ENCODE measurements at regions not wholly inside any gene's neighbourhood (a gene's known extent, or its start where the extent isn't known, plus 50 kb on each side); places are given as distances from the start of the nearest gene placed in this dataset.

GRCh38 chr13:79124183-79124582 is 281.9 kb downstream of the RBM26 start:
- Histone ChIP-seq H3K9ac (ENCODE audit: insufficient read length, low read depth) (no peak overlapping the region), H3K36me3 (ENCODE audit: insufficient read depth, insufficient read length, low read length) (no peaks in the 10 kb centered on the region), H3K27me3 (ENCODE audit: insufficient read depth, insufficient read length) (no peaks in the 10 kb centered on the region), H3K9me3 (ENCODE audit: insufficient read depth, low read length) (no peaks in the 10 kb centered on the region; the same call in 1 of the 2 replicates), H3K4me3 (ENCODE audit: insufficient read length, low read depth) (no peak overlapping the region), H3K4me1 (ENCODE audit: insufficient read depth, insufficient read length) (no peaks in the 10 kb centered on the region)
- TF ChIP-seq YY1 (IDR thresholded peaks at IDR 0.05; ENCODE audit: insufficient read depth, insufficient read length) (no peak), ZNF274 (IDR thresholded peaks at IDR 0.05; ENCODE audit: low read depth, low read length) (no peak), SUZ12 (IDR thresholded peaks at IDR 0.05; ENCODE audit: extremely low read depth, insufficient read depth, insufficient read length) (no peak)
- no peak for DNase-seq (ENCODE audit: low read depth, low spot score)

GRCh38 chr13:79121286-79121685 is 284.8 kb downstream of the RBM26 start:
- H3K4me1 ChIP-seq (ENCODE audit: insufficient read depth, insufficient read length): no peaks in the 10 kb centered on the region
- H3K36me3 ChIP-seq (ENCODE audit: insufficient read depth, insufficient read length, low read length): no peaks in the 10 kb centered on the region
- H3K4me3 ChIP-seq (ENCODE audit: insufficient read length, low read depth): no peak overlapping the region
- no peaks in the 10 kb centered on the region for H3K9me3 ChIP-seq (ENCODE audit: insufficient read depth, low read length)
- TF ChIP-seq ZNF274 (IDR thresholded peaks at IDR 0.05; ENCODE audit: low read depth, low read length) (no peak), SUZ12 (IDR thresholded peaks at IDR 0.05; ENCODE audit: extremely low read depth, insufficient read depth, insufficient read length) (no peak), YY1 (IDR thresholded peaks at IDR 0.05; ENCODE audit: insufficient read depth, insufficient read length) (no peak)
- no peak overlapping the region for H3K9ac ChIP-seq (ENCODE audit: insufficient read length, low read depth)
- no peaks in the 10 kb centered on the region for H3K27me3 ChIP-seq (ENCODE audit: insufficient read depth, insufficient read length)
- DNase-seq (ENCODE audit: low read depth, low spot score): no peak

DNA sequence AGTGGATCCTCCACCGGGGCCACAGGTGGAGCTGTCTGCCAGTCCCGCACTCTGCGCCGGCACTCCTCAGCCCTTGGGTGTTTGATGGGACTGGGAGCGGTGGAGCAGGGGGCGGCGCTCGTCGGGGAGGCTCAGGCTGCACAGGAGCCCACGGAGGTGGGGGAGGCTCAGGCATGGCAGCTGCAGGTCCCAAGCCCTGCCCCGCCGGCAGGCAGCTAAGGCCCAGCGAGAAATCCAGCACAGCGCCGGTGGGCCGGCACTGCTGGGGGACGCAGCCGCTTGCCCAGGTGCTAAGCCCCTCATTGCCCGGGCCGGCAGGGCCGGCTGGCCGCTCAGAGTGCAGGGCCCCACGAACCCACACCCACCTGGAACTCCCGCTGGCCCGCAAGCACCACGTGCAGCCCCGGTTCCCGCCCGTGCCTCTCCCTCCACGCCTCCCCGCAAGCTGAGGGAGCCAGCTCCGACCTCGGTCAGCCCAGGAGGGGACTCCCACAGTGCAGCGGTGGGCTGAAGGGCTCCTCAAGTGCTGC is 286.4 kb downstream of the RBM26 start:
- no peak for DNase-seq (ENCODE audit: low read depth, low spot score)
- H3K4me3 ChIP-seq (ENCODE audit: insufficient read length, low read depth): no peak overlapping the region
- no peaks in the 10 kb centered on the region for H3K27me3 ChIP-seq (ENCODE audit: insufficient read depth, insufficient read length)
- no peak overlapping the region for H3K9ac ChIP-seq (ENCODE audit: insufficient read length, low read depth)
- TF ChIP-seq SUZ12 (IDR thresholded peaks at IDR 0.05; ENCODE audit: extremely low read depth, insufficient read depth, insufficient read length): no peak
- TF ChIP-seq YY1 (IDR thresholded peaks at IDR 0.05; ENCODE audit: insufficient read depth, insufficient read length): no peak
- no peak for TF ChIP-seq ZNF274 (IDR thresholded peaks at IDR 0.05; ENCODE audit: low read depth, low read length)
- H3K9me3 ChIP-seq (ENCODE audit: insufficient read depth, low read length): no peaks in the 10 kb centered on the region
- no peaks in the 10 kb centered on the region for H3K4me1 ChIP-seq (ENCODE audit: insufficient read depth, insufficient read length)
- no peaks in the 10 kb centered on the region for H3K36me3 ChIP-seq (ENCODE audit: insufficient read depth, insufficient read length, low read length)

DNA sequence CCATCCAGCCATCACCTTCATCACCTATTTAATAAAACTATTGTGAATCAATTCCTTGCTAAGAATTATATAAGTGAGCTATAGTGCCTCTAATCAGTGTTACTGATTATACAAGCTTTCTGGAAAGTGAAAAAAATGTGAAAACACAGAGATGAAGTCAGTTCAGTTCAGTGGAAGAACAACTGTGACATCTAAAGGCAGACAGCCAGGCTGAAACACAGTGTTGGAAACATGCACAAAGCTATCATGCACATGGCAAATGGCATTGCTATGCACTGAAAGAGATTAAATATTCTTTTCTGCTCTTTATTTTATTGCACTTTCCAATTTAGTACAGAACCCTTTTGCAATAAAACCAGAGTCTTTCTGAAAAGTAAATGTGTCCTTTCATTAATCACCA is 294.0 kb downstream of the RBM26 start:
- Histone ChIP-seq H3K9me3 (ENCODE audit: insufficient read depth, low read length) (no peaks in the 10 kb centered on the region), H3K4me1 (ENCODE audit: insufficient read depth, insufficient read length) (no peaks in the 10 kb centered on the region), H3K9ac (ENCODE audit: insufficient read length, low read depth) (no peak overlapping the region), H3K4me3 (ENCODE audit: insufficient read length, low read depth) (no peak overlapping the region), H3K27me3 (ENCODE audit: insufficient read depth, insufficient read length) (no peaks in the 10 kb centered on the region), H3K36me3 (ENCODE audit: insufficient read depth, insufficient read length, low read length) (no peaks in the 10 kb centered on the region)
- no peak for DNase-seq (ENCODE audit: low read depth, low spot score)
- TF ChIP-seq ZNF274 (IDR thresholded peaks at IDR 0.05; ENCODE audit: low read depth, low read length) (no peak), YY1 (IDR thresholded peaks at IDR 0.05; ENCODE audit: insufficient read depth, insufficient read length) (no peak), SUZ12 (IDR thresholded peaks at IDR 0.05; ENCODE audit: extremely low read depth, insufficient read depth, insufficient read length) (no peak)

GRCh38 chr13:79108914-79109643 is 297.0 kb downstream of the RBM26 start:
- Histone ChIP-seq H3K9ac (ENCODE audit: insufficient read length, low read depth) (no peak overlapping the region), H3K4me3 (ENCODE audit: insufficient read length, low read depth) (no peak overlapping the region), H3K36me3 (ENCODE audit: insufficient read depth, insufficient read length, low read length) (no peaks in the 10 kb centered on the region), H3K4me1 (ENCODE audit: insufficient read depth, insufficient read length) (no peaks in the 10 kb centered on the region), H3K9me3 (ENCODE audit: insufficient read depth, low read length) (no peaks in the 10 kb centered on the region), H3K27me3 (ENCODE audit: insufficient read depth, insufficient read length) (no peaks in the 10 kb centered on the region)
- no peak for TF ChIP-seq ZNF274 (IDR thresholded peaks at IDR 0.05; ENCODE audit: low read depth, low read length)
- TF ChIP-seq SUZ12 (IDR thresholded peaks at IDR 0.05; ENCODE audit: extremely low read depth, insufficient read depth, insufficient read length): no peak
- no peak for TF ChIP-seq YY1 (IDR thresholded peaks at IDR 0.05; ENCODE audit: insufficient read depth, insufficient read length)
- no peak for DNase-seq (ENCODE audit: low read depth, low spot score)

DNA sequence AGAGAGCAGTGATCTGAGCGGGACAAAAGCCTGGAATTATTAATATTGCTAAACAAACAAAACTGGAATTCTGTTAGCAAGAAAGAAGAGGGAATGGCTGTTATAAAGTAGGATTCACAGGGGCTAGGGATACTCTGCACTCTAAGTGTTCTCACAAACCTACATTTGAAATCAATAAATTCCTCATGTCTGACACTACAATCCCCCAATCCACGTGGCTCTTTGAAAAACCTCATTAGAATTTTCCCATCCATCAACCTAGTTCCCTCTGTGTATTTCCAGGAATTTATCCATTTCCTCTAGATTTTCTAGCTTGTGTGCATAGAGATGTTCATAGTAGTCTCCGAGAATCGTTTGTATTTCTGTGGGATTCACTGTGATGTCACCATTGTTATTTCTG is 307.5 kb downstream of the RBM26 start:
- H3K27me3 ChIP-seq (ENCODE audit: insufficient read depth, insufficient read length): no peaks in the 10 kb centered on the region
- H3K4me3 ChIP-seq (ENCODE audit: insufficient read length, low read depth): no peak overlapping the region
- H3K36me3 ChIP-seq (ENCODE audit: insufficient read depth, insufficient read length, low read length): no peaks in the 10 kb centered on the region
- DNase-seq (ENCODE audit: low read depth, low spot score): no peak
- TF ChIP-seq YY1 (IDR thresholded peaks at IDR 0.05; ENCODE audit: insufficient read depth, insufficient read length) (no peak), SUZ12 (IDR thresholded peaks at IDR 0.05; ENCODE audit: extremely low read depth, insufficient read depth, insufficient read length) (no peak)
- no peaks in the 10 kb centered on the region for H3K9me3 ChIP-seq (ENCODE audit: insufficient read depth, low read length)
- no peaks in the 10 kb centered on the region for H3K4me1 ChIP-seq (ENCODE audit: insufficient read depth, insufficient read length)
- H3K9ac ChIP-seq (ENCODE audit: insufficient read length, low read depth): no peak overlapping the region

GRCh38 chr13:79097201-79097600 is 308.9 kb downstream of the RBM26 start:
- Histone ChIP-seq H3K9me3 (ENCODE audit: insufficient read depth, low read length) (no peaks in the 10 kb centered on the region), H3K4me3 (ENCODE audit: insufficient read length, low read depth) (no peak overlapping the region)
- TF ChIP-seq SUZ12 (IDR thresholded peaks at IDR 0.05; ENCODE audit: extremely low read depth, insufficient read depth, insufficient read length) (no peak), ZNF274 (IDR thresholded peaks at IDR 0.05; ENCODE audit: low read depth, low read length) (no peak), YY1 (IDR thresholded peaks at IDR 0.05; ENCODE audit: insufficient read depth, insufficient read length) (no peak)

More at GRCh38 chr13:79097201-79097600, 308.9 kb downstream of the RBM26 start:
- Histone ChIP-seq H3K27me3 (ENCODE audit: insufficient read depth, insufficient read length) (no peaks in the 10 kb centered on the region), H3K4me1 (ENCODE audit: insufficient read depth, insufficient read length) (no peaks in the 10 kb centered on the region), H3K9ac (ENCODE audit: insufficient read length, low read depth) (no peak overlapping the region), H3K36me3 (ENCODE audit: insufficient read depth, insufficient read length, low read length) (no peaks in the 10 kb centered on the region)
- DNase-seq (ENCODE audit: low read depth, low spot score): no peak
